Thyroid gland (tissue), 4 donors: ENCODE measurements at regions not wholly inside any gene's neighbourhood (a gene's known extent, or its start where the extent isn't known, plus 50 kb on each side); places are given as distances from the start of the nearest gene placed in this dataset.

Experiments
- POLR2A ChIP-seq, 2 donors: fragments of 450-650 bp; IDR thresholded peaks; one replicate each; pipeline ENCODE4 v1.6.1; 2017; ENCODE audit warnings: antibody characterized with exemption in 2 of 2, mild to moderate bottlenecking in 2 of 2, moderate library complexity in 1 of 2
- TF ChIP-seq, protein P1 (sequence below), 6 experiments: fragments of 200-600 bp in 3 of 6; fragments of 450-650 bp in 3 of 6; sonication (generic) in 3 of 6; IDR thresholded peaks; one replicate each; pipeline ENCODE4 v1.5.1; 2016 to 2019; ENCODE audit warnings: antibody characterized with exemption in 6 of 6, mild to moderate bottlenecking in 2 of 6, inconsistent platforms in 1 of 6, moderate library complexity in 1 of 6

DNA sequence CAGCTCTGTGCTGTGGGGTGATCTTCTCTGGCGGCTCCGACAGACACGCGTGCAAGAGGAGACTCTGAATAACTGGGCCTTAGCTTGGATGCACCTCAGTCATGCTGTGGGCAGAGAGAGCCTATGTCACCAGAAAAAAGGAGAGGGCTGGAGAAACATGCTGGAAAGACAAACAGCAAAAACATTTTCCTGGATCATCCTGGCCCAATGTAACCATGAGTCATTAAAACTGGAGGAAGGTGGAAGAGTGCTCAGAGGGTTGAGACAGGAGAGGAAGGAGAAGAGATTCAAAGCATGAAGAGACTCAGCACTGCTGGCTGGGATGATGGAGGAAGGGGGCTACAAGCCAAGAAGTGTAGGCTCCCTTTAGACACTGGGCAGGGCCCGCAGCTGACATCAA is 292.0 kb downstream of the CDH26 start:
- TF ChIP-seq, protein P1, sequence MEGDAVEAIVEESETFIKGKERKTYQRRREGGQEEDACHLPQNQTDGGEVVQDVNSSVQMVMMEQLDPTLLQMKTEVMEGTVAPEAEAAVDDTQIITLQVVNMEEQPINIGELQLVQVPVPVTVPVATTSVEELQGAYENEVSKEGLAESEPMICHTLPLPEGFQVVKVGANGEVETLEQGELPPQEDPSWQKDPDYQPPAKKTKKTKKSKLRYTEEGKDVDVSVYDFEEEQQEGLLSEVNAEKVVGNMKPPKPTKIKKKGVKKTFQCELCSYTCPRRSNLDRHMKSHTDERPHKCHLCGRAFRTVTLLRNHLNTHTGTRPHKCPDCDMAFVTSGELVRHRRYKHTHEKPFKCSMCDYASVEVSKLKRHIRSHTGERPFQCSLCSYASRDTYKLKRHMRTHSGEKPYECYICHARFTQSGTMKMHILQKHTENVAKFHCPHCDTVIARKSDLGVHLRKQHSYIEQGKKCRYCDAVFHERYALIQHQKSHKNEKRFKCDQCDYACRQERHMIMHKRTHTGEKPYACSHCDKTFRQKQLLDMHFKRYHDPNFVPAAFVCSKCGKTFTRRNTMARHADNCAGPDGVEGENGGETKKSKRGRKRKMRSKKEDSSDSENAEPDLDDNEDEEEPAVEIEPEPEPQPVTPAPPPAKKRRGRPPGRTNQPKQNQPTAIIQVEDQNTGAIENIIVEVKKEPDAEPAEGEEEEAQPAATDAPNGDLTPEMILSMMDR (IDR thresholded peaks at IDR 0.05) = no peak
- TF ChIP-seq POLR2A (IDR thresholded peaks at IDR 0.05) = no peak
